ENCODE measurements at regions not wholly inside any gene's neighbourhood (a gene's known extent, or its start where the extent isn't known, plus 50 kb on each side); places are given as distances from the start of the nearest gene placed in this dataset.

DNA sequence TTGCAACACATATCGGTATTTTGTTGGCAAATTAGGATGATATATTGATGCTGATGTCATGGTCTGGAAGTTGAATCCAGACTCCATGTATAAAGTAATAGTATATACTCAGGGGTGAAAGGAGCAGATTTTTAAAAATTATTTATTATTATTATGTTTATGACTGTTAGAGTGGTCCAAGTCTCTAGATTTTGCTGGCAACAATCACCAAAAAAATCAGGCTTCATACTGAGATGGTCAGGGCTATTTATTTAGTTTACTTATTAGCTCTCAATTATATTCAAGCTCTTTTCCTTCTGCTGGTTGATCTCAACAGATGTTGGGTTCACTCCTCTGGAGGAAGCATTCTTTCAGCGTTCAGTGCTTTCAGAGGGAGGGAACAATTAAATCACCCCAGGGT, 73.9 kb upstream of the VCX3B start:
- TF ChIP-seq CTCF (IDR thresholded peaks at IDR 0.05; ENCODE audit: borderline replicate concordance, extremely low read depth, low read length, poor library complexity, severe bottlenecking) (no peak), EZH2 (IDR thresholded peaks at IDR 0.05; ENCODE audit: borderline replicate concordance, low read depth, low read length, severe bottlenecking) (no peak)

Data from DND-41 (cell line).